A673 (cell line): ENCODE measurements at regions not wholly inside any gene's neighbourhood (a gene's known extent, or its start where the extent isn't known, plus 50 kb on each side); places are given as distances from the start of the nearest gene placed in this dataset.

Source experiments
- EZH2 ChIP-seq: fragments of 200-600 bp; sonication (generic); IDR thresholded peaks from 2 replicates; pipeline ENCODE4 v1.6.1; 2017; ENCODE audit warnings: borderline replicate concordance, low read depth, mild to moderate bottlenecking, mixed read lengths, antibody characterized with exemption, low read length; ENCODE audit not compliant: poor library complexity, severe bottlenecking
- TF ChIP-seq, protein P1 (sequence below): fragments of 300-800, 200-600 bp; sonication (generic); conservative IDR thresholded peaks from 2 replicates; pipeline ENCODE4 v1.5.1; 2017; ENCODE audit warnings: low read depth, mild to moderate bottlenecking, antibody characterized with exemption, low read length, moderate library complexity, mixed read lengths

DNA sequence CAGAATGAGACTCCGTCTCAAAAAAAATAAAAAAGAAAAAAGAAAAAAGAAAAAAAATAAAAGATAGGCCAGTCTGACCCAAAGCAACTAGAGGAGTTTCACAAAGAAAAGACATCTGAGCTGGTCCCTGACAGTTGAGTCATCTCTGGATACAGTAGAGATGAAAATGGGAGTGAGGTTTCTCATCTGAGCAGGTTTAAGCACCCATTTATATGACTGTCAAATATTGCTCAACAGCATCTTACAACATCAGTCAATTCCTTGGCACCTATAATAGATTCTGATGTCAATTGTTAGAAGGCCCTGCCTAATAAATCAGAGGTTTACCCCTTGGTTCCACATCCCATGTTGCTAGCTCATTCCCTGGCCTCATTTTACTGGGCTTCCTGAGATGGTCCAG is 490.5 kb downstream of the MAGEE1 start:
- TF ChIP-seq, protein P1, sequence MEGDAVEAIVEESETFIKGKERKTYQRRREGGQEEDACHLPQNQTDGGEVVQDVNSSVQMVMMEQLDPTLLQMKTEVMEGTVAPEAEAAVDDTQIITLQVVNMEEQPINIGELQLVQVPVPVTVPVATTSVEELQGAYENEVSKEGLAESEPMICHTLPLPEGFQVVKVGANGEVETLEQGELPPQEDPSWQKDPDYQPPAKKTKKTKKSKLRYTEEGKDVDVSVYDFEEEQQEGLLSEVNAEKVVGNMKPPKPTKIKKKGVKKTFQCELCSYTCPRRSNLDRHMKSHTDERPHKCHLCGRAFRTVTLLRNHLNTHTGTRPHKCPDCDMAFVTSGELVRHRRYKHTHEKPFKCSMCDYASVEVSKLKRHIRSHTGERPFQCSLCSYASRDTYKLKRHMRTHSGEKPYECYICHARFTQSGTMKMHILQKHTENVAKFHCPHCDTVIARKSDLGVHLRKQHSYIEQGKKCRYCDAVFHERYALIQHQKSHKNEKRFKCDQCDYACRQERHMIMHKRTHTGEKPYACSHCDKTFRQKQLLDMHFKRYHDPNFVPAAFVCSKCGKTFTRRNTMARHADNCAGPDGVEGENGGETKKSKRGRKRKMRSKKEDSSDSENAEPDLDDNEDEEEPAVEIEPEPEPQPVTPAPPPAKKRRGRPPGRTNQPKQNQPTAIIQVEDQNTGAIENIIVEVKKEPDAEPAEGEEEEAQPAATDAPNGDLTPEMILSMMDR: no peak
- TF ChIP-seq EZH2: no peak
